Mucosa of descending colon (tissue), 3 donors: ENCODE measurements at regions not wholly inside any gene's neighbourhood (a gene's known extent, or its start where the extent isn't known, plus 50 kb on each side); places are given as distances from the start of the nearest gene placed in this dataset.
"Not testable (repeated sequence)": the region's sequence is repeated elsewhere in the genome, so short reads cannot be mapped to it uniquely, and the experiment has no call there.

Source experiments
- ATAC-seq: fragments of 200-7000 bp; cut with Tn5 transposase; one replicate; pipeline ENCODE4 v1.9.1; 2020; ENCODE audit warnings: mild to moderate bottlenecking, moderate library complexity
- DNase-seq, 3 donors: peaks; one replicate each; pipeline ENCODE4 v3.0.0-alpha.2; 2020
- H3K36me3 ChIP-seq: fragments of 200-600 bp; one replicate; pipeline ENCODE4 v1.8.0; 2021; ENCODE audit warnings: low read depth, mild to moderate bottlenecking
- H3K4me1 ChIP-seq: fragments of 200-600 bp; one replicate; pipeline ENCODE4 v1.8.0; 2021; ENCODE audit warnings: low read depth, mild to moderate bottlenecking
- H3K4me3 ChIP-seq: fragments of 200-600 bp; one replicate; pipeline ENCODE4 v1.8.0; 2021; ENCODE audit warnings: mild to moderate bottlenecking
- H3K9me3 ChIP-seq: fragments of 200-600 bp; one replicate; pipeline ENCODE4 v1.8.0; 2021; ENCODE audit warnings: mild to moderate bottlenecking
- CTCF ChIP-seq: fragments of 200-600 bp; IDR thresholded peaks from one replicate; pipeline ENCODE4 v1.8.0; 2022; ENCODE audit warnings: antibody characterized with exemption, mild to moderate bottlenecking
- intact Hi-C, 2 donors: fragments of 100-400 bp; cut with DNase I in 1 of 2; cut with micrococcal nuclease in 1 of 2; formaldehyde crosslinking; loops; one replicate each; pipeline versions ENCODE4 v1.11.0 to v1.11.1; 2022; cut with DNase I, micrococcal nuclease
- donor health status: DM: no; HTN: no; CAD: no; lungs with moderate emphysema.
- donor health status: DM: no; HTN: no; CAD: no.
- donor health status: DM: no; HTN: yes; CAD: no.

- ATAC-seq (no peak), DNase-seq (no peak)
- Histone ChIP-seq H3K4me1 (no peaks in the 10 kb centered on the region), H3K4me3 (no peak overlapping the region), H3K9me3 (no peaks in the 10 kb centered on the region), H3K36me3 (no peaks in the 10 kb centered on the region)
- no peak for TF ChIP-seq CTCF
- intact Hi-C loops = no loop called here
These were observed 188.9 kb upstream of the BOD1L1 start for GRCh38 chr4:13816472-13816871.

DNA sequence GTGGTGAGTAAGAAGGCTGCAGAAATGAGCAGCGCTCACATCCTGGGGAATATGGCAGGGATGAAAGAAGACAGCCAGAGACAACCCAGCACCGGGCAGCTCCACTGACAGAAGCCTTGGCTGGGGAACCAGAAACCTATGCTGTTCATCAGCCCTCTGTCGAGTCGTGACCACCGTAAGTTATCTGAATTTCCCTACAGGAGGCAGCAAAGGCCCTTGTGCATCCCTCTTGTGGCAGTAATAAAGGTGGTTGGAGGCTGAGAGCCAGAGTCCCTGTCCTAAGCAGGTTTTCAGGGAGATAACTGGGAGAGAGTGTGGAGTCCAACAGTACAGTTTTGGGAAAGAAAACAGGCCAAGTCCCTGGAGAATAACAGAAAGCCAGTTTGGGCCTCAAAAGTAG lies 194.0 kb upstream of the BOD1L1 start:
- Histone ChIP-seq H3K4me1 (no peaks in the 10 kb centered on the region), H3K36me3 (no peaks in the 10 kb centered on the region), H3K4me3 (no peak overlapping the region), H3K9me3 (peaks cover 13% of the 10 kb centered on the region)
- no peak for DNase-seq
- intact Hi-C loops = no loop called here
- no peak for TF ChIP-seq CTCF
- no peak for ATAC-seq

DNA sequence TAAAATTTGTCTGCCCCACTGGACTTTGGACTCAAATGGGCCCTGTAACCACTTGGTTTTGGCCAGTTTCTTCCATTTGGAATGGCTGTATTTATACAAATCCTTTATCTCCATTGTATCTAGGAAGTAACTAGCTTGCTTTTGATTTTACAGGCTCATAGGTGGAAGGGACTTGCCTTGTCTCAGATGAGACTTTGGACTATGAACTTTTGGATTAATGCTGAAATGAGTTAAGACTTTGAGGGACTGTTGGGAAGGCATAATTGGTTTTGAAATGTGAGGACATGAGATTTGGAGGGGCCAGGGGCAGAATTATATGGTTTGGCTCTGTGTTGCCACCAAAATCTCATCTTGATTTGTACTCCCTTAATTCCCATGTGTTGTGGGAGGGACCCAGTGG lies 198.3 kb upstream of the BOD1L1 start:
- intact Hi-C loops, H3K4me3 ChIP-seq, H3K4me1 ChIP-seq, ATAC-seq, DNase-seq, H3K36me3 ChIP-seq: not testable (repeated sequence)
- H3K9me3 ChIP-seq = peaks cover 13% of the 10 kb centered on the region

- Histone ChIP-seq H3K9me3 (peaks cover 6% of the 10 kb centered on the region), H3K4me1 (no peaks in the 10 kb centered on the region), H3K4me3 (no peak overlapping the region), H3K36me3 (no peaks in the 10 kb centered on the region)
- no peak for TF ChIP-seq CTCF
- intact Hi-C loops = no loop called here
- DNase-seq (no peak), ATAC-seq (no peak)
These were observed 201.9 kb upstream of the BOD1L1 start for GRCh38 chr4:13829457-13829856.

DNA sequence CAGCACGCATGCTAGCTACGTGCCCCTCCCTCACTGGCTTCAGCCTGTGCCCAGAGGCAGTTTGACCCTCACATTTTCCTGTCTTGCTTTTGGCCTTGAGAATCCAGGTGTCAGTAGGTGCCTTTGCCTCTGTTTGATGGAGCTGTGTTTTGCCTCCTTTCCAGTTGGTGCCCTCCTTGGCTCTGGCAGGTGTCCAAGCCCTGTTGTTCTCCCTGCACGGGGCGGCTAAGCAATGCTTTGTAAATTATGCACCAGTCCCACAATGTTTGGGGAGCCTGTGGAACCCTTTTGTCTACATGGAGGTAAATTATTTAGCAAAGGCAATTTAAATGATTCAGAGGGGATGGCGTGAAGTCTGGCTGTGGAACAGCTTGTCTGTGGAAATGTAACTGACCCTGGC lies 202.9 kb upstream of the BOD1L1 start:
- ATAC-seq (no peak), DNase-seq (no peak)
- no peaks in the 10 kb centered on the region for H3K4me1 ChIP-seq
- TF ChIP-seq CTCF = no peak
- no peaks in the 10 kb centered on the region for H3K9me3 ChIP-seq
- H3K4me3 ChIP-seq = no peak overlapping the region
- H3K36me3 ChIP-seq = no peaks in the 10 kb centered on the region
- intact Hi-C loops = no loop called here

DNA sequence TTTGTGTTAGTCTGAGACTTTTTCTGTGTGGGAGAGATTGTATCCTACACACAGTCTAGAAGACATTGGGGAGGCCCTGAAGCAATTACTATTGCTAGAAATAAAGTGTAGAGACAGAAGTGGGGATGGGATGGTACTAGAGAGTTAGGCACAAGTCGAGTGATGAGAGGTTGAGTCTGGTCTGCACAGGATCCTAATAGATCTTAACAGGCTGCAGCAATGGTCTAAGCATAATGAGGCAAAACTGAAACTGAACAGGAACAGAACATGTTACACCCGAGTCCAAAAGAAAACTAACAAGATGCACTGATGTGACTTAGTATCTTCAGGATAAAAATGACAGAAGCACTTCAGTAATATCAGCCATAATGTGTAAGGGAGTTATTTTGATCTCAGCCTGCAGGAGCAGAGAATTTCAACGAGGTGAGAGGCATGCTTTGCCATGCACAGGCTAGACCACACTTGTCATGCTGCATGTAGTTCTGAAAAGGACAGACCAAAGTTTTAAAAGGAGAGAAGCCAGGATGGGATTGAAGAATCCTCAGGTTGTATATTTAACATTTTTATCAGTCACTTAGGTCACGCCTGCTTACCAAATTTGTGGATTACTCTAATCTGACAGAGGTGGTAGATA lies 205.8 kb upstream of the BOD1L1 start:
- Histone ChIP-seq H3K9me3 (no peaks in the 10 kb centered on the region), H3K36me3 (no peaks in the 10 kb centered on the region), H3K4me3 (no peak overlapping the region), H3K4me1 (no peaks in the 10 kb centered on the region)
- DNase-seq (no peak), ATAC-seq (no peak)
- no peak for TF ChIP-seq CTCF
- intact Hi-C loops = no loop called here
